Stimulated activated CD8-positive, alpha-beta memory T cell treated with anti-CD3 and anti-CD28 coated beads, Interleukin-7, amount 100 ng/mL, for 1 hour (primary cell): ENCODE measurements at regions not wholly inside any gene's neighbourhood (a gene's known extent, or its start where the extent isn't known, plus 50 kb on each side); places are given as distances from the start of the nearest gene placed in this dataset.
"Not testable (repeated sequence)": the region's sequence is repeated elsewhere in the genome, so short reads cannot be mapped to it uniquely, and the experiment has no call there.

Source experiments
- DNase-seq, 2 donors: peaks; one replicate each; pipeline ENCODE4 v3.0.0-alpha.2; 2020; ENCODE audit warnings: low read depth in 2 of 2

GRCh38 chr5:42241636-42242035 lies 181.6 kb upstream of the GHR start:
- no peak for DNase-seq

- no peak for DNase-seq
Measured at GRCh38 chr5:42242210-42242609, 181.0 kb upstream of the GHR start.

- no peak for DNase-seq
Measured at GRCh38 chr5:42242881-42243485, 180.3 kb upstream of the GHR start.

GRCh38 chr5:42252306-42252705 lies 170.9 kb upstream of the GHR start:
- DNase-seq, result no peak

GRCh38 chr5:42259914-42260313 lies 163.3 kb upstream of the GHR start:
- DNase-seq, result not testable (repeated sequence)

- DNase-seq, result no peak
Measured at GRCh38 chr5:42267091-42267490, 156.1 kb upstream of the GHR start.

GRCh38 chr5:42268170-42268569 lies 155.1 kb upstream of the GHR start:
- DNase-seq, result not testable (repeated sequence)

- DNase-seq, result no peak
Measured at GRCh38 chr5:42268630-42269029, 154.6 kb upstream of the GHR start.

- DNase-seq, result no peak
Measured at GRCh38 chr5:42270771-42271170, 152.5 kb upstream of the GHR start.

GRCh38 chr5:42274913-42275312 lies 148.3 kb upstream of the GHR start:
- no peak for DNase-seq

- no peak for DNase-seq
Measured at GRCh38 chr5:42277293-42277692, 145.9 kb upstream of the GHR start.

GRCh38 chr5:42284584-42284983 lies 138.7 kb upstream of the GHR start:
- no peak for DNase-seq

GRCh38 chr5:42285230-42285629 lies 138.0 kb upstream of the GHR start:
- no peak for DNase-seq

- DNase-seq, result no peak
Measured at GRCh38 chr5:42300496-42300895, 122.7 kb upstream of the GHR start.

- DNase-seq, result no peak
Measured at GRCh38 chr5:42301349-42301748, 121.9 kb upstream of the GHR start.

GRCh38 chr5:42302186-42302585 lies 121.1 kb upstream of the GHR start:
- no peak for DNase-seq

GRCh38 chr5:42306287-42306686 lies 117.0 kb upstream of the GHR start:
- DNase-seq, result no peak

- no peak for DNase-seq
Measured at GRCh38 chr5:42309865-42310264, 113.4 kb upstream of the GHR start.

GRCh38 chr5:42315214-42315613 lies 108.0 kb upstream of the GHR start:
- no peak for DNase-seq

- no peak for DNase-seq
Measured at GRCh38 chr5:42317575-42317974, 105.7 kb upstream of the GHR start.

- DNase-seq, result not testable (repeated sequence)
Measured at GRCh38 chr5:42319546-42319945, 103.7 kb upstream of the GHR start.

- no peak for DNase-seq
Measured at GRCh38 chr5:42321785-42322184, 101.5 kb upstream of the GHR start.

- no peak for DNase-seq
Measured at GRCh38 chr5:42337143-42337542, 86.1 kb upstream of the GHR start.

GRCh38 chr5:42337607-42338006 lies 85.6 kb upstream of the GHR start:
- DNase-seq, result no peak
